WERI-Rb-1 (cell line): ENCODE measurements at regions not wholly inside any gene's neighbourhood (a gene's known extent, or its start where the extent isn't known, plus 50 kb on each side); places are given as distances from the start of the nearest gene placed in this dataset.

Experiments
- DNase-seq: peaks from one replicate; pipeline ENCODE4 v3.0.0-alpha.2; 2020
- H3K27ac ChIP-seq: fragments of 250-450 bp; sonication (Bioruptor Pico); 2 replicates; pipeline ENCODE4 v1.5.1; 2020; ENCODE audit warnings: mild to moderate bottlenecking, moderate library complexity
- H3K27me3 ChIP-seq: fragments of 250-450 bp; sonication (Bioruptor Pico); 2 replicates; pipeline ENCODE4 v1.5.1; 2021; ENCODE audit warnings: mild to moderate bottlenecking, low read depth, moderate library complexity; ENCODE audit not compliant: insufficient read depth, severe bottlenecking
- H3K36me3 ChIP-seq: fragments of 250-450 bp; sonication (Bioruptor Pico); 2 replicates; pipeline ENCODE4 v1.5.1; 2020; ENCODE audit warnings: mild to moderate bottlenecking, moderate library complexity
- H3K4me3 ChIP-seq: 2 replicates; pipeline ENCODE4 v1.5.1; 2011; ENCODE audit warnings: low read depth, mild to moderate bottlenecking, control low read depth, low read length
- H3K9me3 ChIP-seq: fragments of 250-450 bp; sonication (Bioruptor Pico); 2 replicates; pipeline ENCODE4 v1.5.1; 2021; ENCODE audit warnings: mild to moderate bottlenecking, moderate library complexity; ENCODE audit not compliant: severe bottlenecking
- TF ChIP-seq, protein P1 (sequence below): IDR thresholded peaks from 2 replicates; pipeline ENCODE4 v1.5.1; 2011; ENCODE audit warnings: low read depth, mild to moderate bottlenecking, control low read depth, inconsistent platforms, low read length

GRCh38 chr6:132244744-132245143, 156.5 kb downstream of the MOXD1 start:
- TF ChIP-seq, protein P1, sequence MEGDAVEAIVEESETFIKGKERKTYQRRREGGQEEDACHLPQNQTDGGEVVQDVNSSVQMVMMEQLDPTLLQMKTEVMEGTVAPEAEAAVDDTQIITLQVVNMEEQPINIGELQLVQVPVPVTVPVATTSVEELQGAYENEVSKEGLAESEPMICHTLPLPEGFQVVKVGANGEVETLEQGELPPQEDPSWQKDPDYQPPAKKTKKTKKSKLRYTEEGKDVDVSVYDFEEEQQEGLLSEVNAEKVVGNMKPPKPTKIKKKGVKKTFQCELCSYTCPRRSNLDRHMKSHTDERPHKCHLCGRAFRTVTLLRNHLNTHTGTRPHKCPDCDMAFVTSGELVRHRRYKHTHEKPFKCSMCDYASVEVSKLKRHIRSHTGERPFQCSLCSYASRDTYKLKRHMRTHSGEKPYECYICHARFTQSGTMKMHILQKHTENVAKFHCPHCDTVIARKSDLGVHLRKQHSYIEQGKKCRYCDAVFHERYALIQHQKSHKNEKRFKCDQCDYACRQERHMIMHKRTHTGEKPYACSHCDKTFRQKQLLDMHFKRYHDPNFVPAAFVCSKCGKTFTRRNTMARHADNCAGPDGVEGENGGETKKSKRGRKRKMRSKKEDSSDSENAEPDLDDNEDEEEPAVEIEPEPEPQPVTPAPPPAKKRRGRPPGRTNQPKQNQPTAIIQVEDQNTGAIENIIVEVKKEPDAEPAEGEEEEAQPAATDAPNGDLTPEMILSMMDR = no peak
- Histone ChIP-seq H3K36me3 (no peaks in the 10 kb centered on the region), H3K27ac (no peak overlapping the region), H3K27me3 (peaks cover 34% of the 10 kb centered on the region), H3K4me3 (no peak overlapping the region), H3K9me3 (no peaks in the 10 kb centered on the region)
- DNase-seq = no peak

DNA sequence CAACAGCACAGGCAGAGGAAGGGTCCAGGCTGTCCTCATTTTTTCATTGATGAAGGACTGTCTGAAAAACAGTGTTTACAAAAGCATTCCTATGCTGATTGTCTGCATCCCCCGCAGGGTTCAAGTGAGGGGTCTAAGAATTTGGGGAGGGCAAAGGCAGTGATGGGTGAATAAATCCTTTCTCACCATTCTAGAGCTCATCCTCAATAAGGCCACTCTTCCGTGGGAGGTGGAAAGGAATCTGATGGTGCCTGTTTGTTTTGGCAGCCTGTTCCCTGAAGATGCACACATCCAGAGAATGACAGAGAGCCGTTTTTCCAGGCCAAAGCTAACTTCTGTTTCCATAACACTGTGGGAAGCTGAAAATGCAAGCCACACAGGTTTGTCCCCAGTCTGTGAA, 164.5 kb downstream of the MOXD1 start:
- no peaks in the 10 kb centered on the region for H3K9me3 ChIP-seq
- TF ChIP-seq, protein P1 = no peak
- H3K36me3 ChIP-seq = no peaks in the 10 kb centered on the region
- H3K4me3 ChIP-seq = no peak overlapping the region
- H3K27me3 ChIP-seq = peaks cover 49% of the 10 kb centered on the region
- DNase-seq = no peak
- no peak overlapping the region for H3K27ac ChIP-seq

DNA sequence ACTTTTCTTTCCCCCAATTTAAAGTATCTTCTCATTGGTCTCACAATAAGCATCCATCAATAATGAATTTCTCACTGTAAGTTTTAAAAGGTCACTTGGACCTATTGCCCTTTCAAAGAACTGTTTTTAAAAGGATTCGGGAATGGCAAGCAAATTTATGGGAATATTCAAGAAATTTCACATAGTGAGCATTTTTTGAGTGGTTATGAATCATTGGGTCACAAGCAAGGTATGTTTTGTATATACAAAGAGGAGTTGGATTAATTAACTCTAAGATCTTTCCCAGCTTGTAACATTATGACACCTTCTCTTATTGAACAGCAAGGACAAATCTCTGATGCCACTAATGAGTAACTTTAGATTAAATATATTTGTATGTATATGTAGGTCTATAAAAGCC, 165.0 kb downstream of the MOXD1 start:
- Histone ChIP-seq H3K9me3 (no peaks in the 10 kb centered on the region), H3K36me3 (no peaks in the 10 kb centered on the region), H3K27ac (no peak overlapping the region), H3K27me3 (peaks cover 53% of the 10 kb centered on the region), H3K4me3 (no peak overlapping the region)
- no peak for DNase-seq
- TF ChIP-seq, protein P1 = no peak

DNA sequence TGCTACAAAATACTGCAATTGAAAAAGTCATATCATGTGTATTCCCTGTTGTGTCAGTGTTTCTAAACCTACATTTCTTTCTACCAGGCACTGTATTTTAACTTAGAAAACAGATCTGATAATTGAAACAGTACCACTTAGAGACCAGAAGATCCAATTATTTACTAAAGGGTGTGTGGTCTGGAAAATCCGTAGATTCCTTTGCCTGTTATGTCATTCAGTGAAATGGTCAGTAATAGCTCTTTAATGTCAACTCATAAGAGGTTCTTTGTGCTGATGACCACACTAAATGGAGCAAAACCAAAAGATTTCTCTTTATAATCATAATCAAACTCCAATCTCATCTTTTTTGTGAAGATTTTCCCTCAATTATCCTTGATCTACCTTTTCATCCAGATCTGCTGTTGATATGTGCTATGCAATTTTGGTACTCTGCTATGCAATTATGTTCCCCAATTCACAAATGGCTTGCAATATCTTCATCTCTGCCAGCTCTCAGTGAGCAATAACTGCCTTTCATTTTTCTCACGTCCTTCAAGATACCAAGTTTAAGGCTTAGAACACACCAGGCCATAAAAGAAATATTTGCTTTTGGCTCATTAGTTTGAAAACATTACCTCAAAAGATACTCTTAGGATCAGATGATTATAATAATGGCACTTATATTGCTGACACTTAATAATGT, 165.5 kb downstream of the MOXD1 start:
- DNase-seq = no peak
- Histone ChIP-seq H3K36me3 (no peaks in the 10 kb centered on the region), H3K27me3 (peaks cover 52% of the 10 kb centered on the region), H3K9me3 (no peaks in the 10 kb centered on the region), H3K27ac (no peak overlapping the region), H3K4me3 (no peak overlapping the region)
- TF ChIP-seq, protein P1 = no peak

- Histone ChIP-seq H3K4me3 (no peak overlapping the region), H3K27ac (no peak overlapping the region), H3K36me3 (no peaks in the 10 kb centered on the region), H3K27me3 (peaks cover 61% of the 10 kb centered on the region), H3K9me3 (no peaks in the 10 kb centered on the region)
- DNase-seq = no peak
- TF ChIP-seq, protein P1 = no peak
Observed at GRCh38 chr6:132234356-132234755, 166.9 kb downstream of the MOXD1 start.

DNA sequence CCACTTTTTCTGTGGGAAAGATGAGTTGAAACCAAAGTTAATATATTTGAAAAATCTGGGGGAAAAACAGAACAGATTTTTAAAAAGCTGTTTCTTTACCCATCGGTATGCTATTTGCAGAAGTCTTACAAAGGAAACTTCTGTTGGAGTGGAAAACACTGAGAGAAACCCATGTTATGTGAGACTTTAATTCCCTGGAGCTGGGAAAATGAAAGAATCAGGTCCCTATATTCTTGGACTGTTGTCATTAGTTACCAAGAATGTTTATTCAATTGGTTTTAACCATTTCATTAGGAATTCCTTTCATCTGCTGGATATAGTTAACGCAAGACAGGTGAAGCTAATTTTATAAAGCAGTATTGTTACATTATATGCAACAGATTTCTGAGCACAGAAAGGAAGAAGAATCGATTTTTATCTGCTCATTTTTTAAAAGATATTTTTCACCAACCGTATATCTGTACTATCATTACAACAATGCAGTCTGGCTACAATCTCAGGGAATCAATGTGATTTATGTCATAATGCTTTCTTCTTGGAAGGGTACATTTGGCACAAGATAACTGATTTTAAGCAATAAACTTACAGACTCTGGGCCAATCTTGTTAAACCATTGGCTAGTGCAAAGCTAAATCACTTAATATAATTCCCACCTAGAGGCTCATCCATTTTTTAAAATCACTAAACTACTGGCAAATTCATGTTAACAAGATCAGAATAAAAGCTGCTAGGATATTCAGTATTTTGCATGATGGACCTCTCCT, 170.0 kb downstream of the MOXD1 start:
- H3K4me3 ChIP-seq = no peak overlapping the region
- no peak for DNase-seq
- H3K27me3 ChIP-seq = peaks cover 60% of the 10 kb centered on the region
- H3K36me3 ChIP-seq = no peaks in the 10 kb centered on the region
- no peaks in the 10 kb centered on the region for H3K9me3 ChIP-seq
- TF ChIP-seq, protein P1 = no peak
- H3K27ac ChIP-seq = no peak overlapping the region
